ENCODE measurements at regions not wholly inside any gene's neighbourhood (a gene's known extent, or its start where the extent isn't known, plus 50 kb on each side); places are given as distances from the start of the nearest gene placed in this dataset.
A peak's percentile ranks its signal among the peaks of the same experiment; 100 is the strongest.

GRCh38 chr10:2957785-2958184, 109.6 kb upstream of the PFKP start:
- no peak overlapping the region for H3K4me3 ChIP-seq (ENCODE audit: low read length)
- no peak for DNase-seq (ENCODE audit: low read depth)
- TF ChIP-seq CTCF (conservative IDR thresholded peaks at IDR 0.05; ENCODE audit: low read length): no peak

GRCh38 chr10:2955064-2955463, 112.3 kb upstream of the PFKP start:
- H3K4me3 ChIP-seq (ENCODE audit: low read length): no peak overlapping the region
- DNase-seq (ENCODE audit: low read depth): no peak
- TF ChIP-seq CTCF (conservative IDR thresholded peaks at IDR 0.05; ENCODE audit: low read length): no peak

GRCh38 chr10:2953495-2953894, 113.9 kb upstream of the PFKP start:
- no peak for TF ChIP-seq CTCF (conservative IDR thresholded peaks at IDR 0.05; ENCODE audit: low read length)
- no peak overlapping the region for H3K4me3 ChIP-seq (ENCODE audit: low read length)

DNA sequence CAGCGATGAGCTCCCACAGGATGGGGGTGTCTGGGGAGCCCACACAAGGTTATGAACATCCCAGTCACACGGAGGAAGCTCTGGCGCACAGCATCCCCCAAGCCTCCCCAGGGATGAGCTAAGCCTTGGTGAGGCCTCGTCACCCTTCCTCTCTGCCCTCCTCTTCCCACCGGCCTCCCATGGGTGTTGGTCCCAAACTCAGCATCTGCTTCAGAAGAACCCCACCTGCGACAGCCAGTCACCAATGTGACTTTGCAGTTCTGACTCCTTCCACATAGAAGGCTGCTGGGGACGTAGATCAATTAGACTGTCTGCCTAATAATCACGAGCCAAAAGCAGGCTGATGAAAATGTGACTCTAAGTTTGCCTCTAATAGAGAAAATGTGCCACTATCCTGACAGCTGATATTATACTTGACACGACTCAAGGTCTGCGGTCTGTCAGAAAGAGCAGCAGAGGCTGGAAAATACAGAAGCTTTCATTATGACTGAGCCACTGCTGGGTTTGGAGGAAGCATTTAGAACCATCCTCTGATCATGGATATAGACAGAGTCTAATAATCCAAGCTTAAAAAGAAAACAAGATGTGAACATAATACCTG, 116.0 kb upstream of the PFKP start:
- no peak overlapping the region for H3K4me3 ChIP-seq (ENCODE audit: low read length)
- DNase-seq (ENCODE audit: low read depth): no peak
- TF ChIP-seq CTCF (conservative IDR thresholded peaks at IDR 0.05; ENCODE audit: low read length): no peak

More at GRCh38 chr10:2953495-2953894, 113.9 kb upstream of the PFKP start:
- peak; percentile 48 for DNase-seq (ENCODE audit: low read depth)

DNA sequence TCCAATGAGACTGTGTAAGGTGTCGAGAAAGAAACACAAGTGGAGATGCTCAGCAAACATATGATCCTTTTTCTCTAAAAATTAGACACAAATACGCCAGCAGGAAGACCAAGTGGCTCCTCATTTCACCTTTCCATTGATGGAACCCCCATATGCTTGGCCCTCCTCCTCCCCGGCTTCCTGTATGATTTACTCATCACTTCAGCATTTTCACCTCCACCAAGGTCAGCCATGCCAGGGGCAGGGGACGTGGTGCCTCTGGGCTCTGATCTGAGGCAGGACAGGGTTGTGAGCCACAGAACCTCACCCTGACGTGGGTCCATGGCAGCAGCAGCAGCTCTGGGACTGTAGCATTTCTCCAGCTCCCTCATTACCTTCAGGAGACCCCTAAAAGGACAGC, 116.8 kb upstream of the PFKP start:
- DNase-seq (ENCODE audit: low read depth): no peak
- no peak overlapping the region for H3K4me3 ChIP-seq (ENCODE audit: low read length)
- TF ChIP-seq CTCF (conservative IDR thresholded peaks at IDR 0.05; ENCODE audit: low read length): no peak

DNA sequence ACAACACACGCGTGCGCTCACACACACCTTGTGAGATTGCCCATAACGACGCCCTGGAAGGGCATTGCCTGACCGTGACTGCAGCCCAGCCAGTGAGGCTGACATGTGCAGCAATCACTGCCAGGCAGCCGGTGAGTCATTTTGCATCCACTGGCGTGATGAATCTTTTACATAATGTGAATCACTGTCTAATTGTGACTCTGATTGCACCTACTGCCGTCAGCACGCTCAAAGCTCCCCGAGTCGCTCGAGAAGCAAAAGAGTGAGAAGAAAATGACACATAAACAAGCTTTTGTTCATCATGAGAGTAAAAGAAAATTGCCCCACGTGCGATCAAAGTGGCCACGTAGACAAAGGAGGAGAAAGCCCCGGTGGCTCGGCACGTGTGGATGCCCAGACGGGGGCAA, 117.4 kb upstream of the PFKP start:
- DNase-seq (ENCODE audit: low read depth): peak; percentile 53
- H3K4me3 ChIP-seq (ENCODE audit: low read length): no peak overlapping the region
- TF ChIP-seq CTCF (conservative IDR thresholded peaks at IDR 0.05; ENCODE audit: low read length): no peak

GRCh38 chr10:2949221-2949947, 118.0 kb upstream of the PFKP start:
- H3K4me3 ChIP-seq (ENCODE audit: low read length): no peak overlapping the region
- no peak for DNase-seq (ENCODE audit: low read depth)
- no peak for TF ChIP-seq CTCF (conservative IDR thresholded peaks at IDR 0.05; ENCODE audit: low read length)

Data from AG10803 (cell line).